ENCODE measurements at regions not wholly inside any gene's neighbourhood (a gene's known extent, or its start where the extent isn't known, plus 50 kb on each side); places are given as distances from the start of the nearest gene placed in this dataset.

- TF ChIP-seq CTCF (IDR thresholded peaks at IDR 0.05; ENCODE audit: low read length): no peak
- no peak for TF ChIP-seq EZH2 (IDR thresholded peaks at IDR 0.05; ENCODE audit: borderline replicate concordance, low read length)
Observed at GRCh38 chr15:96166223-96167200, 164.0 kb upstream of the NR2F2 start.
